H1 (cell line): ENCODE measurements at regions not wholly inside any gene's neighbourhood (a gene's known extent, or its start where the extent isn't known, plus 50 kb on each side); places are given as distances from the start of the nearest gene placed in this dataset.

Experiments used
- CTCF ChIA-PET: fragments of 300-600 bp; sonication (Branson Sonifier 250); formaldehyde crosslinking; loops from one replicate; lab custom pipeline; 2021; ENCODE audit not compliant: partially characterized antibody; lab: Charles Lee
- POLR2A ChIA-PET: fragments of 300-600 bp; sonication (Branson Sonifier 250); formaldehyde crosslinking; loops from one replicate; lab custom pipeline; 2021; ENCODE audit warnings: inconsistent platforms; ENCODE audit not compliant: partially characterized antibody; lab: Charles Lee
- DNase-seq, 2 experiments: peaks; one replicate each; pipeline versions ENCODE4 v3.0.0 to v3.0.0-alpha.2; 2010 to 2022; ENCODE audit warnings: low spot score in 2 of 2, low read depth in 1 of 2, mixed read lengths in 1 of 2
- FAIRE-seq: peaks from 2 replicates; lab custom pipeline; 2011; peaks lifted over from hg19 to GRCh38; lab: Jason Lieb, UNC
- H2AFZ ChIP-seq: 2 replicates; pipeline ENCODE4 v1.8.1; 2012; ENCODE audit warnings: low read length, inconsistent platforms
- H2AK5ac ChIP-seq: 2 replicates; pipeline ENCODE4 v1.6.1; 2013; ENCODE audit warnings: low read depth, low read length
- H2BK120ac ChIP-seq: replicated peaks from 2 replicates; pipeline ENCODE3; 2013; ENCODE audit warnings: low read depth, low read length, inconsistent platforms
- H2BK12ac ChIP-seq: 2 replicates; pipeline ENCODE4 v1.6.1; 2013; ENCODE audit warnings: low read depth, low read length
- H2BK15ac ChIP-seq: 2 replicates; pipeline ENCODE4 v1.6.1; 2013; ENCODE audit warnings: low read length
- H2BK20ac ChIP-seq: 2 replicates; pipeline ENCODE4 v1.6.1; 2013; ENCODE audit warnings: low read length
- H2BK5ac ChIP-seq: 2 replicates; pipeline ENCODE4 v1.6.1; 2013; ENCODE audit warnings: low read depth, low read length
- H3K14ac ChIP-seq: 2 replicates; pipeline ENCODE4 v1.6.1; 2013; ENCODE audit warnings: inconsistent platforms; ENCODE audit not compliant: insufficient read length
- H3K18ac ChIP-seq: 2 replicates; pipeline ENCODE4 v1.6.1; 2013; ENCODE audit warnings: low read length; ENCODE audit errors: extremely low read depth
- H3K23ac ChIP-seq: 2 replicates; pipeline ENCODE4 v1.6.1; 2013; ENCODE audit warnings: inconsistent platforms; ENCODE audit not compliant: insufficient read length
- H3K23me2 ChIP-seq: 2 replicates; pipeline ENCODE4 v1.6.1; 2013; ENCODE audit warnings: low read depth, low read length
- H3K27ac ChIP-seq: 2 replicates; pipeline ENCODE4 v1.6.1; 2011; ENCODE audit warnings: low read depth, low read length, inconsistent platforms
- H3K27me3 ChIP-seq, 4 experiments: replicated peaks in 1 of 4; 1 replicate in 1 of 4; 2 replicates in 3 of 4; pipeline versions ENCODE4 v1.6.1 to v1.8.1; 2011 to 2013; ENCODE audit warnings: low read length in 3 of 4, mild to moderate bottlenecking in 3 of 4, inconsistent platforms in 2 of 4, mixed read lengths in 2 of 4, moderate library complexity in 1 of 4; ENCODE audit not compliant: control insufficient read depth in 3 of 4, insufficient read depth in 3 of 4; ENCODE audit errors: extremely low read depth in 1 of 4
- H3K36me3 ChIP-seq, 4 experiments: 2 replicates each; pipeline versions ENCODE4 v1.6.1 to v1.8.1; 2011 to 2013; ENCODE audit warnings: mild to moderate bottlenecking in 4 of 4, low read length in 3 of 4, moderate library complexity in 2 of 4, control low read depth in 1 of 4, inconsistent platforms in 1 of 4; ENCODE audit not compliant: insufficient read depth in 4 of 4, control insufficient read depth in 2 of 4
- H3K4ac ChIP-seq: replicated peaks from 2 replicates; pipeline ENCODE3; 2013; ENCODE audit warnings: low read length, low read depth, mixed read lengths, inconsistent platforms; ENCODE audit not compliant: insufficient read length
- H3K4me1 ChIP-seq, 4 experiments: replicated peaks in 1 of 4; 1 replicate in 1 of 4; 2 replicates in 3 of 4; pipeline versions ENCODE4 v1.6.1 to v1.8.1; 2011 to 2013; ENCODE audit warnings: low read length in 3 of 4, inconsistent platforms in 2 of 4, mixed read lengths in 1 of 4; ENCODE audit not compliant: insufficient read depth in 4 of 4, control insufficient read depth in 3 of 4
- H3K4me2 ChIP-seq, 2 experiments: 2 replicates each; pipeline versions ENCODE4 v1.6.1 to v1.8.1; 2011 to 2013; ENCODE audit warnings: low read depth in 2 of 2, low read length in 2 of 2, control low read depth in 1 of 2, inconsistent platforms in 1 of 2, mild to moderate bottlenecking in 1 of 2; ENCODE audit not compliant: insufficient read depth in 1 of 2
- H3K4me3 ChIP-seq, 4 experiments: fragments of 200-600, 300-600 bp in 1 of 4; sonication (generic), shearing (Covaris generic), sonication (Bioruptor Twin) in 1 of 4; 2 replicates each; pipeline versions ENCODE4 v1.5.1 to v1.8.1; 2011 to 2016; ENCODE audit warnings: low read length in 4 of 4, low read depth in 3 of 4, control low read depth in 2 of 4, inconsistent platforms in 2 of 4, mild to moderate bottlenecking in 2 of 4, mixed read lengths in 1 of 4, moderate library complexity in 1 of 4; ENCODE audit not compliant: insufficient read depth in 2 of 4; ENCODE audit errors: extremely low read depth in 1 of 4
- H3K56ac ChIP-seq: replicated peaks from 2 replicates; pipeline ENCODE3; 2013; ENCODE audit warnings: low read depth, mild to moderate bottlenecking, mixed read lengths, low read length, inconsistent platforms; ENCODE audit not compliant: insufficient read length
- H3K79me1 ChIP-seq: 2 replicates; pipeline ENCODE4 v1.6.1; 2013; ENCODE audit warnings: low read depth, low read length, control low read depth
- H3K79me2 ChIP-seq, 2 experiments: 2 replicates each; pipeline versions ENCODE4 v1.6.1 to v1.8.1; 2012 to 2013; ENCODE audit warnings: low read length in 2 of 2, mild to moderate bottlenecking in 2 of 2, inconsistent platforms in 1 of 2; ENCODE audit not compliant: insufficient read depth in 2 of 2, control insufficient read depth in 1 of 2
- H3K9ac ChIP-seq, 4 experiments: replicated peaks in 1 of 4; 1 replicate in 1 of 4; 2 replicates in 3 of 4; pipeline versions ENCODE4 v1.6.1 to v1.8.1; 2011 to 2013; ENCODE audit warnings: low read depth in 3 of 4, low read length in 3 of 4, control low read depth in 2 of 4, mild to moderate bottlenecking in 2 of 4, moderate library complexity in 2 of 4, inconsistent platforms in 1 of 4; ENCODE audit errors: extremely low read depth in 1 of 4
- H3K9me3 ChIP-seq, 2 experiments: 2 replicates each; pipeline versions ENCODE4 v1.6.1 to v1.8.1; 2012 to 2013; ENCODE audit warnings: mild to moderate bottlenecking in 2 of 2, moderate library complexity in 2 of 2, control low read depth in 1 of 2, inconsistent platforms in 1 of 2, low read depth in 1 of 2, low read length in 1 of 2, mixed read lengths in 1 of 2; ENCODE audit not compliant: insufficient read depth in 2 of 2
- H4K20me1 ChIP-seq, 2 experiments: replicated peaks in 1 of 2; 2 replicates each; pipeline versions ENCODE3 to v1.8.1; 2011 to 2013; ENCODE audit warnings: inconsistent platforms in 2 of 2, low read length in 2 of 2, mild to moderate bottlenecking in 1 of 2; ENCODE audit not compliant: insufficient read depth in 2 of 2, control insufficient read depth in 1 of 2
- H4K5ac ChIP-seq: 2 replicates; pipeline ENCODE4 v1.6.1; 2013; ENCODE audit warnings: low read length, low read depth, mixed read lengths, inconsistent platforms; ENCODE audit not compliant: insufficient read length
- H4K8ac ChIP-seq: 2 replicates; pipeline ENCODE4 v1.8.0; 2013; ENCODE audit warnings: mild to moderate bottlenecking, moderate library complexity, low read length, inconsistent platforms; ENCODE audit not compliant: insufficient read depth; ENCODE audit errors: extremely low read depth
- H4K91ac ChIP-seq: replicated peaks from 2 replicates; pipeline ENCODE3; 2013; ENCODE audit warnings: low read length, mixed read lengths, inconsistent platforms; ENCODE audit not compliant: insufficient read length
- CEBPB ChIP-seq: IDR thresholded peaks from 2 replicates; pipeline ENCODE4 v1.6.1; 2012; ENCODE audit warnings: low read depth, low read length
- WGBS, 2 experiments: shearing (Covaris generic) in 1 of 2; methylation state at CpG; one replicate each; pipeline versions ENCODE4 v1.1.6 to v1.1.7; 2013 to 2015; ENCODE audit warnings: low lambda C conversion rate in 2 of 2, mixed read lengths in 2 of 2, inconsistent platforms in 1 of 2, low coverage in 1 of 2, missing lambda C conversion rate in 1 of 2; ENCODE audit not compliant: insufficient replicate concordance in 2 of 2, insufficient coverage in 1 of 2, insufficient read length in 1 of 2; ENCODE audit errors: extremely low coverage in 1 of 2, missing lambda C conversion rate in 1 of 2; 5-methylcytosine and 5-hydroxymethylcytosine counted together

DNA sequence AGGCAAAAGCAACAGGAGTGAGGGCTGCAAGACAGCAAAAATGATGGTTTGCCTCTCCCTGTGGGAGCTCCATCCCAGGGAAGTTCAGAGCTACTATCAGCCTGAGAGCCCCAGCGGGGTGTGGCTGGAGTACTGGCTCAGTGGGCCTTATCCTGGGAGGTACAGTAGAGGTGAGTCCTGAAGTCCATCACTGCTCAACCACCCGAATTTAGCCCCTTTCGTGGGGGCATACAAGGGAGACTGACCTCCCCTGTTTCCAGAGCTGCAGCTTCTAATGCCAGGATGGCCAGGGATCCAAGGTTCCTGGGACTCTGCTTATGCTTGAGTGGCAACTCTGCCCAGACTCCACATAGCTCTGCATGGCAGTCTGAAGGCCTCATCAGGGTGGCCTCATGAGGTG is 617.8 kb downstream of the MMUT start:
- no peak overlapping the region for H4K91ac ChIP-seq
- no peak overlapping the region for H3K23ac ChIP-seq
- H2AK5ac ChIP-seq = no peak overlapping the region
- no peaks in the 10 kb centered on the region for H3K79me2 ChIP-seq
- no peak overlapping the region for H3K14ac ChIP-seq
- no peaks in the 10 kb centered on the region for H3K79me1 ChIP-seq
- H2BK20ac ChIP-seq = no peak overlapping the region
- no peak overlapping the region for H3K18ac ChIP-seq
- H4K8ac ChIP-seq = no peak overlapping the region
- no peak overlapping the region for H3K4me3 ChIP-seq
- ChIA-PET POLR2A (no interaction called here), CTCF (no interaction called here)
- H3K56ac ChIP-seq = no peak overlapping the region
- WGBS, 2 experiments = 96% methylated on average over 3 of the region's 3 CpGs; no CpG with 5 or more reads in 1 of the 2 experiments
- H3K23me2 ChIP-seq = no peaks in the 10 kb centered on the region
- H4K5ac ChIP-seq = no peak overlapping the region
- H3K9me3 ChIP-seq = peaks cover 7 to 15% of the 10 kb centered on the region in 2 experiments
- no peak for TF ChIP-seq CEBPB
- no peak overlapping the region for H2BK12ac ChIP-seq
- no peak overlapping the region for H3K9ac ChIP-seq
- H2BK120ac ChIP-seq = no peak overlapping the region
- FAIRE-seq (no peak), DNase-seq (no peak)
- H3K4me2 ChIP-seq = no peak overlapping the region
- H3K27me3 ChIP-seq = no peaks in the 10 kb centered on the region
- no peak overlapping the region for H2BK5ac ChIP-seq
- H3K4ac ChIP-seq = no peak overlapping the region
- no peak overlapping the region for H2BK15ac ChIP-seq
- no peak overlapping the region for H3K27ac ChIP-seq
- peaks cover 0 to 6% (median 1%) of the 10 kb centered on the region in 4 experiments; a peak in 2 of 8 replicates for H3K36me3 ChIP-seq
- H4K20me1 ChIP-seq = no peaks in the 10 kb centered on the region
- H3K4me1 ChIP-seq = no peaks in the 10 kb centered on the region
- H2AFZ ChIP-seq = no peak overlapping the region
